IMR-90 (cell line): ENCODE measurements at regions not wholly inside any gene's neighbourhood (a gene's known extent, or its start where the extent isn't known, plus 50 kb on each side); places are given as distances from the start of the nearest gene placed in this dataset.

Experiments used
- ATAC-seq: fragments of 200-7000 bp; cut with Tn5 transposase; 2 replicates; pipeline ENCODE4 v1.9.1; 2020; ENCODE audit warnings: low read depth, mild to moderate bottlenecking, moderate library complexity
- BruUV-seq: library from RNA; stranded (reverse); fragments of 400-500 nt; replicated peaks from 2 replicates; lab custom pipeline; 2021; lab: Mats Ljungman, UMichigan
- CTCF ChIA-PET: fragments of 300-600 bp; formaldehyde crosslinking; extraction: SDS; loops from one replicate; lab custom pipeline; 2021; ENCODE audit warnings: antibody characterized with exemption; lab: Yijun Ruan, JAX
- POLR2A ChIA-PET: fragments of 300-600 bp; sonication (Branson Sonifier 250); formaldehyde crosslinking; loops from one replicate; lab custom pipeline; 2022; ENCODE audit warnings: antibody characterized with exemption; ENCODE audit not compliant: unreplicated experiment; lab: Charles Lee
- DNase-seq: peaks from one replicate; pipeline ENCODE4 v3.0.0; 2013
- H2AFZ ChIP-seq: replicated peaks from 2 replicates; pipeline ENCODE3; 2013; ENCODE audit warnings: low read length, mild to moderate bottlenecking; ENCODE audit not compliant: poor library complexity
- H2AK5ac ChIP-seq: 2 replicates; pipeline ENCODE4 v1.6.1; 2013; ENCODE audit warnings: low read depth, low read length, inconsistent platforms
- H2AK9ac ChIP-seq: replicated peaks from 2 replicates; pipeline ENCODE3; 2013; ENCODE audit warnings: mild to moderate bottlenecking, low read depth, low read length, moderate library complexity; ENCODE audit not compliant: poor library complexity
- H2BK120ac ChIP-seq: 2 replicates; pipeline ENCODE4 v1.6.1; 2013; ENCODE audit warnings: low read depth, low read length, inconsistent platforms
- H2BK15ac ChIP-seq: 3 replicates; pipeline ENCODE4 v1.6.1; 2013; ENCODE audit warnings: low read depth, low read length, inconsistent platforms
- H2BK20ac ChIP-seq: 2 replicates; pipeline ENCODE4 v1.6.1; 2013; ENCODE audit warnings: low read depth, mild to moderate bottlenecking, inconsistent platforms, low read length, moderate library complexity
- H2BK5ac ChIP-seq: 2 replicates; pipeline ENCODE4 v1.6.1; 2013; ENCODE audit warnings: mild to moderate bottlenecking, low read depth, low read length, inconsistent platforms; ENCODE audit not compliant: poor library complexity, severe bottlenecking
- H3K14ac ChIP-seq: replicated peaks from 2 replicates; pipeline ENCODE4 v1.6.1; 2013; ENCODE audit warnings: low read depth, low read length, inconsistent platforms
- H3K18ac ChIP-seq: 2 replicates; pipeline ENCODE4 v1.6.1; 2013; ENCODE audit warnings: low read depth, low read length, control low read depth
- H3K23ac ChIP-seq: 2 replicates; pipeline ENCODE4 v1.6.1; 2013; ENCODE audit warnings: low read depth, low read length, inconsistent platforms
- H3K27ac ChIP-seq: 2 replicates; pipeline ENCODE4 v1.5.1; 2013; ENCODE audit warnings: mild to moderate bottlenecking, control low read depth, low read length; ENCODE audit not compliant: insufficient read depth
- H3K27me3 ChIP-seq: 2 replicates; pipeline ENCODE4 v1.6.1; 2013; ENCODE audit warnings: low read length; ENCODE audit not compliant: control insufficient read depth, insufficient read depth
- H3K36me3 ChIP-seq: 2 replicates; pipeline ENCODE4 v1.6.1; 2013; ENCODE audit warnings: low read length, mixed read lengths; ENCODE audit not compliant: control insufficient read depth, insufficient read depth
- H3K4ac ChIP-seq: 2 replicates; pipeline ENCODE4 v1.6.1; 2013; ENCODE audit warnings: low read depth, low read length, inconsistent platforms
- H3K4me1 ChIP-seq: 2 replicates; pipeline ENCODE4 v1.6.1; 2013; ENCODE audit warnings: low read length, mixed read lengths; ENCODE audit not compliant: control insufficient read depth, insufficient read depth
- H3K4me2 ChIP-seq: 2 replicates; pipeline ENCODE4 v1.6.1; 2013; ENCODE audit warnings: low read depth, mild to moderate bottlenecking, control low read depth, low read length, moderate library complexity
- H3K4me3 ChIP-seq: 2 replicates; pipeline ENCODE4 v1.5.1; 2013; ENCODE audit warnings: low read depth, mild to moderate bottlenecking, control low read depth, low read length, moderate library complexity; ENCODE audit not compliant: insufficient read depth
- H3K56ac ChIP-seq: 2 replicates; pipeline ENCODE4 v1.6.1; 2013; ENCODE audit warnings: low read length, inconsistent platforms; ENCODE audit not compliant: insufficient read depth; ENCODE audit errors: extremely low read depth
- H3K79me1 ChIP-seq, 2 experiments: 2 replicates each; pipeline ENCODE4 v1.6.1; 2013; ENCODE audit warnings: low read length in 2 of 2, inconsistent platforms in 1 of 2, low read depth in 1 of 2
- H3K9ac ChIP-seq: 2 replicates; pipeline ENCODE4 v1.6.1; 2013; ENCODE audit warnings: low read depth, low read length, control low read depth
- H3K9me1 ChIP-seq: 2 replicates; pipeline ENCODE4 v1.6.1; 2013; ENCODE audit warnings: low read length, inconsistent platforms; ENCODE audit not compliant: insufficient read depth
- H3K9me3 ChIP-seq: 2 replicates; pipeline ENCODE4 v1.6.1; 2013; ENCODE audit warnings: low read length; ENCODE audit not compliant: control insufficient read depth, insufficient read depth
- H4K20me1 ChIP-seq: 2 replicates; pipeline ENCODE4 v1.6.1; 2013; ENCODE audit warnings: low read length, inconsistent platforms; ENCODE audit not compliant: insufficient read depth
- H4K5ac ChIP-seq: 2 replicates; pipeline ENCODE4 v1.6.1; 2013; ENCODE audit warnings: mild to moderate bottlenecking, low read depth, low read length, control low read depth
- H4K8ac ChIP-seq, 2 experiments: 2 replicates each; pipeline ENCODE4 v1.6.1; 2013; ENCODE audit warnings: low read depth in 2 of 2, low read length in 2 of 2, control low read depth in 1 of 2, inconsistent platforms in 1 of 2
- H4K91ac ChIP-seq: 2 replicates; pipeline ENCODE4 v1.6.1; 2013; ENCODE audit warnings: low read depth, low read length, inconsistent platforms; ENCODE audit not compliant: insufficient read depth
- CEBPB ChIP-seq: IDR thresholded peaks from 2 replicates; pipeline ENCODE4 v1.6.1; 2012; ENCODE audit warnings: low read depth, low read length, improper control_type of control experiment
- MAFK ChIP-seq: IDR thresholded peaks from 2 replicates; pipeline ENCODE4 v1.6.1; 2012; ENCODE audit warnings: low read depth, low read length, improper control_type of control experiment
- MAZ ChIP-seq: IDR thresholded peaks from 2 replicates; pipeline ENCODE4 v1.6.1; 2012; ENCODE audit warnings: low read depth, mild to moderate bottlenecking, low read length, improper control_type of control experiment, moderate library complexity, borderline replicate concordance
- POLR2A ChIP-seq: IDR thresholded peaks from 2 replicates; pipeline ENCODE4 v1.6.1; 2012; ENCODE audit warnings: mild to moderate bottlenecking, low read depth, low read length
- RAD21 ChIP-seq: IDR thresholded peaks from 2 replicates; pipeline ENCODE4 v1.6.1; 2012; ENCODE audit warnings: low read length, improper control_type of control experiment
- SMC3 ChIP-seq: fragments of 150-350 bp; IDR thresholded peaks from 2 replicates; pipeline ENCODE4 v1.6.1; 2016; ENCODE audit warnings: low read depth, mild to moderate bottlenecking, antibody characterized with exemption, low read length, moderate library complexity
- WGBS, 2 experiments: methylation state at CpG; one replicate each; pipeline versions ENCODE4 v1.1.5 to v1.1.7; 2013; ENCODE audit warnings: missing lambda C conversion rate in 2 of 2; ENCODE audit not compliant: insufficient read length in 1 of 2; ENCODE audit errors: extremely low coverage in 2 of 2; 5-methylcytosine and 5-hydroxymethylcytosine counted together
- dilution Hi-C: fragments of 300-500 bp; cut with HindIII; formaldehyde crosslinking; loops from one replicate; pipeline ENCODE4 v1.14.3; 2018; ENCODE audit warnings: low sequenced_read_pairs; ENCODE audit not compliant: unreplicated experiment
- in situ Hi-C: fragments of 300-500 bp; cut with MboI; formaldehyde crosslinking; loops from 3 replicates; pipeline ENCODE4 v1.14.3; 2019; ENCODE audit warnings: low sequenced_read_pairs, inconsistent platforms, mixed read lengths
- intact Hi-C: fragments of 100-400 bp; cut with micrococcal nuclease; formaldehyde crosslinking; loops from 2 replicates; pipeline ENCODE4 v1.10.0; 2022
- TF ChIP-seq, protein P1 (sequence below): conservative IDR thresholded peaks from 2 replicates; pipeline ENCODE4 v1.5.1; 2012; ENCODE audit warnings: mild to moderate bottlenecking, low read depth, low read length, improper control_type of control experiment

DNA sequence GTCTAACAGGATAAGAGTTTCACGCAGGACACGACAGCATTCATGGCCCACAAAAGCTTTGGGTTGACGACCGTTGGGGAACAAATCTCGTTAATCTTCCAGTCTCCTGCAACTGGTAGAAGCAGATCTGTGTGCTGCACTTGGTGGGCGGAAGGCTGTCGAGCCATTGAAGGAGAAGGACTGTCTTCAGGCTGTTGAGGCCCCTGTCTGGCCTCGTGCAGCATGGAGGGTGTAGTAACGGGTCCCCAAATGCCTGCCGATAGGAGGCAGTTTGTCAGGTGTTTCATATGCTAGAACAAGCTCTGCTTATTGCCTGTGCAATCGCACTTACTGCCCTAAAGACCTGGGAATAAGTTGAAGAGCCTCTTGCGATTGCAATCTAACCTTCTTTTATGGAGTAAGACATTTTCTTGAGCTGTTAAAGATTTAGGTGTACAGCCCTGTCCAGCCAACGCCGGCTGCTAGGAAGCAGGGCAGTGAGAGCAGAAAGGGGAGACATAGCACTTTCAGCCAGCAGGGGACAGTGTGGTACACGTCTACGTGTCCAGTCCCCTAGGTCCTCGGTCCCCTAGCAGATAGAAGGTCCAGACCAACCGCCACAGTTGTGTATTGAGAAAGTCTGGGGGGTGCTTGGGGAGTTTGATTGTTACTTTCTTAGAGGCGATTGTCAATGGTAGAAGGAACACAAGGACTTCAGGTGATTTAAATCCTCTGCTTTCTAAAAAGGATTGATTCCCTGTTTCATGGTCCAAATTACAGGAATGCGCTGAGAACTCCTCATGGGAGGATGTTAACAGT is 102.3 kb upstream of the TMPRSS2 start:
- no peak overlapping the region for H2AK9ac ChIP-seq
- H3K27me3 ChIP-seq: peaks cover 18% of the 10 kb centered on the region
- DNase-seq (peak; percentile 64), ATAC-seq (peak; percentile 61)
- H3K4ac ChIP-seq: no peak overlapping the region
- H3K4me2 ChIP-seq: no peak overlapping the region
- no peak overlapping the region for H3K18ac ChIP-seq
- no peaks in the 10 kb centered on the region for H3K79me1 ChIP-seq
- no peak overlapping the region for H2BK5ac ChIP-seq
- dilution Hi-C loops: no loop called here
- H2BK120ac ChIP-seq: no peak overlapping the region
- H4K91ac ChIP-seq: no peak overlapping the region
- H3K9ac ChIP-seq: no peak overlapping the region
- CTCF ChIA-PET: interaction anchor here (0.6 to 5.7 kb wide), 3 partner anchors 158 to 258 kb away, joined by 6 to 61 read pairs (median 7); no protein-coding TSS in a partner anchor
- H2BK20ac ChIP-seq: no peak overlapping the region
- H4K5ac ChIP-seq: no peak overlapping the region
- H3K4me3 ChIP-seq: no peak overlapping the region
- no peak overlapping the region for H2AK5ac ChIP-seq
- BruUV-seq: no TSS peak
- TF ChIP-seq MAFK: no peak
- peak; percentile 84 for TF ChIP-seq RAD21
- TF ChIP-seq, protein P1, sequence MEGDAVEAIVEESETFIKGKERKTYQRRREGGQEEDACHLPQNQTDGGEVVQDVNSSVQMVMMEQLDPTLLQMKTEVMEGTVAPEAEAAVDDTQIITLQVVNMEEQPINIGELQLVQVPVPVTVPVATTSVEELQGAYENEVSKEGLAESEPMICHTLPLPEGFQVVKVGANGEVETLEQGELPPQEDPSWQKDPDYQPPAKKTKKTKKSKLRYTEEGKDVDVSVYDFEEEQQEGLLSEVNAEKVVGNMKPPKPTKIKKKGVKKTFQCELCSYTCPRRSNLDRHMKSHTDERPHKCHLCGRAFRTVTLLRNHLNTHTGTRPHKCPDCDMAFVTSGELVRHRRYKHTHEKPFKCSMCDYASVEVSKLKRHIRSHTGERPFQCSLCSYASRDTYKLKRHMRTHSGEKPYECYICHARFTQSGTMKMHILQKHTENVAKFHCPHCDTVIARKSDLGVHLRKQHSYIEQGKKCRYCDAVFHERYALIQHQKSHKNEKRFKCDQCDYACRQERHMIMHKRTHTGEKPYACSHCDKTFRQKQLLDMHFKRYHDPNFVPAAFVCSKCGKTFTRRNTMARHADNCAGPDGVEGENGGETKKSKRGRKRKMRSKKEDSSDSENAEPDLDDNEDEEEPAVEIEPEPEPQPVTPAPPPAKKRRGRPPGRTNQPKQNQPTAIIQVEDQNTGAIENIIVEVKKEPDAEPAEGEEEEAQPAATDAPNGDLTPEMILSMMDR: peak; percentile 87
- 0 out of 2 replicates have a peak, but pooled peaks have one; percentile 21 for TF ChIP-seq POLR2A
- 0 out of 2 replicates have a peak, but pooled peaks have one; percentile 3 for TF ChIP-seq CEBPB
- no peak for TF ChIP-seq MAZ
- peak; percentile 76 for TF ChIP-seq SMC3
- in situ Hi-C loops: loop anchor here (5.0 to 10.0 kb wide), 2 partner anchors 207 to 505 kb away; no protein-coding TSS in a partner anchor
- intact Hi-C loops: loop anchor here (1.0 kb wide), 1 partner anchor 327 kb away; no protein-coding TSS in a partner anchor
- H3K4me1 ChIP-seq: peaks cover 7% of the 10 kb centered on the region
- H2BK15ac ChIP-seq: no peak overlapping the region
- 66% methylated on average over 10 of the region's 20 CpGs; no CpG with 5 or more reads in 1 of the 2 experiments for whole genome bisulfite sequencing, 2 experiments
- H4K8ac ChIP-seq: no peak overlapping the region
- H4K20me1 ChIP-seq: 0 out of 2 replicates have a peak, but pooled peaks cover under 1% of the 10 kb centered on the region
- no peak overlapping the region for H3K23ac ChIP-seq
- H2AFZ ChIP-seq: no peak overlapping the region
- POLR2A ChIA-PET: no interaction called here
- no peaks in the 10 kb centered on the region for H3K36me3 ChIP-seq
- no peaks in the 10 kb centered on the region for H3K9me3 ChIP-seq
- no peak overlapping the region for H3K14ac ChIP-seq
- peaks cover 2% of the 10 kb centered on the region for H3K9me1 ChIP-seq
- H3K27ac ChIP-seq: no peak overlapping the region
- H3K56ac ChIP-seq: no peak overlapping the region; the same call in 1 of the 2 replicates
